Endothelial cell of umbilical vein (primary cell): ENCODE measurements at regions not wholly inside any gene's neighbourhood (a gene's known extent, or its start where the extent isn't known, plus 50 kb on each side); places are given as distances from the start of the nearest gene placed in this dataset.

ENCODE experiments used
- BruUV-seq: library from RNA; stranded (reverse); fragments of 400-500 nt; replicated peaks from 2 replicates; lab custom pipeline; 2021; lab: Mats Ljungman, UMichigan
- CTCF ChIA-PET: fragments of 300-600, 350-600 bp; sonication (Branson Sonifier 250); formaldehyde crosslinking; loops from one replicate; lab custom pipeline; 2021; ENCODE audit warnings: antibody characterized with exemption, inconsistent platforms; lab: Charles Lee
- POLR2A ChIA-PET: fragments of 300-600, 350-600 bp; sonication (Branson Sonifier 250); formaldehyde crosslinking; loops from one replicate; lab custom pipeline; 2021; ENCODE audit warnings: antibody characterized with exemption, inconsistent platforms; lab: Charles Lee
- DNase-seq: peaks from one replicate; pipeline ENCODE4 v3.0.0-alpha.2; 2011; ENCODE audit warnings: low read depth, low spot score
- FAIRE-seq: peaks from 2 replicates; lab custom pipeline; 2011; peaks lifted over from hg19 to GRCh38; lab: Jason Lieb, UNC
- H2AFZ ChIP-seq: 2 replicates; pipeline ENCODE4 v1.6.0; 2012; ENCODE audit warnings: low read depth, low read length, control low read depth, inconsistent platforms
- H3K27ac ChIP-seq: 2 replicates; pipeline ENCODE4 v1.5.1; 2011; ENCODE audit warnings: low read depth, mild to moderate bottlenecking, control low read depth, low read length, moderate library complexity; ENCODE audit not compliant: insufficient read depth
- H3K27me3 ChIP-seq, 2 experiments: 2 replicates each; pipeline versions ENCODE4 v1.6.0 to v1.6.1; 2011; ENCODE audit warnings: low read length in 2 of 2, mixed read lengths in 1 of 2; ENCODE audit not compliant: control insufficient read depth in 2 of 2, insufficient read depth in 2 of 2
- H3K36me3 ChIP-seq, 2 experiments: 2 replicates in 1 of 2; 3 replicates in 1 of 2; pipeline ENCODE4 v1.5.1; 2011; ENCODE audit warnings: low read length in 2 of 2, mild to moderate bottlenecking in 1 of 2, moderate library complexity in 1 of 2; ENCODE audit not compliant: control insufficient read depth in 2 of 2, insufficient read depth in 2 of 2; ENCODE audit errors: extremely low read depth in 1 of 2
- H3K4me1 ChIP-seq: 3 replicates; pipeline ENCODE4 v1.5.1; 2011; ENCODE audit warnings: mild to moderate bottlenecking, low read length; ENCODE audit not compliant: control insufficient read depth, insufficient read depth; ENCODE audit errors: extremely low read depth
- H3K4me2 ChIP-seq: 2 replicates; pipeline ENCODE4 v1.6.1; 2011; ENCODE audit warnings: low read length, control low read depth, mixed read lengths; ENCODE audit not compliant: insufficient read depth
- H3K4me3 ChIP-seq, 3 experiments: fragments of 200-600 bp in 1 of 3; sonication (generic), shearing (Covaris generic) in 1 of 3; replicated peaks in 1 of 3; 2 replicates each; pipeline ENCODE4 v1.5.1; 2011 to 2016; ENCODE audit warnings: control low read depth in 3 of 3, low read length in 3 of 3, mild to moderate bottlenecking in 2 of 3, inconsistent platforms in 1 of 3, low read depth in 1 of 3, moderate library complexity in 1 of 3; ENCODE audit not compliant: insufficient read depth in 1 of 3
- H3K79me2 ChIP-seq: 2 replicates; pipeline ENCODE4 v1.6.0; 2012; ENCODE audit warnings: low read length, inconsistent platforms; ENCODE audit not compliant: control insufficient read depth, insufficient read depth
- H3K9ac ChIP-seq: replicated peaks from 2 replicates; pipeline ENCODE3; 2011; ENCODE audit warnings: low read length, control low read depth; ENCODE audit not compliant: insufficient read depth; ENCODE audit errors: extremely low read depth
- H3K9me1 ChIP-seq: replicated peaks from 3 replicates; pipeline ENCODE4 v1.6.0; 2011; ENCODE audit warnings: mild to moderate bottlenecking, low read length; ENCODE audit not compliant: control insufficient read depth, insufficient read depth; ENCODE audit errors: extremely low read depth
- H3K9me3 ChIP-seq: replicated peaks from 2 replicates; pipeline ENCODE4 v1.5.1; 2012; ENCODE audit warnings: low read length, inconsistent platforms; ENCODE audit not compliant: control insufficient read depth, insufficient read depth
- H4K20me1 ChIP-seq: replicated peaks from 2 replicates; pipeline ENCODE3; 2011; ENCODE audit warnings: mild to moderate bottlenecking, low read length; ENCODE audit not compliant: control insufficient read depth, insufficient read depth; ENCODE audit errors: extremely low read depth
- EZH2 ChIP-seq: IDR thresholded peaks from 2 replicates; pipeline ENCODE4 v1.6.1; 2012; ENCODE audit warnings: borderline replicate concordance, low read depth, mild to moderate bottlenecking, moderate library complexity, low read length, inconsistent platforms; ENCODE audit not compliant: severe bottlenecking
- FOS ChIP-seq: IDR thresholded peaks from 2 replicates; pipeline ENCODE4 v1.6.1; 2011; ENCODE audit warnings: mild to moderate bottlenecking, low read length, moderate library complexity, borderline replicate concordance; ENCODE audit not compliant: insufficient read depth
- GATA2 ChIP-seq: IDR thresholded peaks from 2 replicates; pipeline ENCODE4 v1.7.0; 2011; ENCODE audit warnings: low read depth, mild to moderate bottlenecking, moderate library complexity, mixed read lengths, low read length; ENCODE audit not compliant: insufficient read length, insufficient read depth
- JUN ChIP-seq: IDR thresholded peaks from 2 replicates; pipeline ENCODE4 v1.6.1; 2011; ENCODE audit warnings: borderline replicate concordance, low read depth; ENCODE audit not compliant: insufficient read length, insufficient read depth
- MYC ChIP-seq: IDR thresholded peaks from one replicate; pipeline ENCODE4 v1.6.1; 2011; ENCODE audit warnings: mild to moderate bottlenecking, low read depth, low read length
- POLR2A ChIP-seq: IDR thresholded peaks from 2 replicates; pipeline ENCODE4 v1.6.1; 2012; ENCODE audit warnings: low read depth, mild to moderate bottlenecking, control low read depth, low read length
- POLR2AphosphoS5 ChIP-seq: IDR thresholded peaks from 2 replicates; pipeline ENCODE4 v1.6.1; 2012; ENCODE audit warnings: low read depth, mild to moderate bottlenecking, control low read depth, low read length, moderate library complexity; ENCODE audit not compliant: insufficient read depth
- dilution Hi-C: fragments of 300-500 bp; cut with MboI; formaldehyde crosslinking; loops from one replicate; pipeline ENCODE4 v1.15.0; 2019; ENCODE audit warnings: low sequenced_read_pairs; ENCODE audit not compliant: extremely low pct_ligation_motif_present
- intact Hi-C: fragments of 100-400 bp; cut with micrococcal nuclease; formaldehyde crosslinking; loops from one replicate; pipeline ENCODE4 v1.10.0; 2022
- TF ChIP-seq, protein P1 (sequence below): IDR thresholded peaks from 2 replicates; pipeline ENCODE4 v1.6.1; 2011; ENCODE audit not compliant: insufficient read depth, insufficient read length
- TF ChIP-seq, protein P2 (sequence below), 2 donors: IDR thresholded peaks; 1 replicate in 1 of 2; 2 replicates in 1 of 2; pipeline ENCODE4 v1.5.1; 2011; ENCODE audit warnings: low read length in 2 of 2, mild to moderate bottlenecking in 2 of 2, moderate library complexity in 2 of 2, control low read depth in 1 of 2, inconsistent platforms in 1 of 2, low read depth in 1 of 2; ENCODE audit not compliant: insufficient read depth in 1 of 2; ENCODE audit errors: extremely low read depth in 1 of 2

DNA sequence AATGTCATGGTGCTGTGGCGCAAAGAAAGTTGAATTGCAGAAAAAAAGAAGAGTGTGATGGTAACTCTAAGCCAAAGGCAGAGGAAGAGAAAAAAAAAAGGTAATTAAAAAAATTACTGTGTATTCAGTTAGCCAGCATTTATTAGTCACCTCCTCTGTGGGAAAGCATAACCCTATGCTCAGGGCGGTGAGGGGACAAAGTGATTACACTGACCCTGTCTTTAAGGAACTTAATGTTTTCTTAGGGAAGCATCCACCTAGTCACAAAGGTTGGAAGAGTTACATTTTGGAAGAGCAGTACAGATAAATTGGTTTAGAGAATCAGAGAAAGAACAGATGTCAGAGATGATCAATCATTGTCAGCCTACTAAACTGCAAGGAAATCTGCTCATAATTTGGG lies 410.3 kb downstream of the CDH11 start:
- dilution Hi-C loops (no loop called here), intact Hi-C loops (no loop called here)
- Histone ChIP-seq H3K36me3 (no peaks in the 10 kb centered on the region), H3K9me1 (no peaks in the 10 kb centered on the region), H4K20me1 (no peaks in the 10 kb centered on the region), H2AFZ (no peak overlapping the region), H3K27me3 (no peaks in the 10 kb centered on the region), H3K27ac (no peak overlapping the region), H3K4me2 (no peak overlapping the region), H3K9ac (no peak overlapping the region), H3K9me3 (no peaks in the 10 kb centered on the region), H3K4me1 (no peaks in the 10 kb centered on the region), H3K79me2 (no peaks in the 10 kb centered on the region), H3K4me3 (no peak overlapping the region)
- TF ChIP-seq GATA2 (no peak), MYC (no peak), FOS (no peak), JUN (no peak), POLR2AphosphoS5 (no peak), EZH2 (no peak), POLR2A (no peak)
- TF ChIP-seq, protein P1, sequence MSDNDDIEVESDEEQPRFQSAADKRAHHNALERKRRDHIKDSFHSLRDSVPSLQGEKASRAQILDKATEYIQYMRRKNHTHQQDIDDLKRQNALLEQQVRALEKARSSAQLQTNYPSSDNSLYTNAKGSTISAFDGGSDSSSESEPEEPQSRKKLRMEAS, result no peak
- TF ChIP-seq, protein P2, sequence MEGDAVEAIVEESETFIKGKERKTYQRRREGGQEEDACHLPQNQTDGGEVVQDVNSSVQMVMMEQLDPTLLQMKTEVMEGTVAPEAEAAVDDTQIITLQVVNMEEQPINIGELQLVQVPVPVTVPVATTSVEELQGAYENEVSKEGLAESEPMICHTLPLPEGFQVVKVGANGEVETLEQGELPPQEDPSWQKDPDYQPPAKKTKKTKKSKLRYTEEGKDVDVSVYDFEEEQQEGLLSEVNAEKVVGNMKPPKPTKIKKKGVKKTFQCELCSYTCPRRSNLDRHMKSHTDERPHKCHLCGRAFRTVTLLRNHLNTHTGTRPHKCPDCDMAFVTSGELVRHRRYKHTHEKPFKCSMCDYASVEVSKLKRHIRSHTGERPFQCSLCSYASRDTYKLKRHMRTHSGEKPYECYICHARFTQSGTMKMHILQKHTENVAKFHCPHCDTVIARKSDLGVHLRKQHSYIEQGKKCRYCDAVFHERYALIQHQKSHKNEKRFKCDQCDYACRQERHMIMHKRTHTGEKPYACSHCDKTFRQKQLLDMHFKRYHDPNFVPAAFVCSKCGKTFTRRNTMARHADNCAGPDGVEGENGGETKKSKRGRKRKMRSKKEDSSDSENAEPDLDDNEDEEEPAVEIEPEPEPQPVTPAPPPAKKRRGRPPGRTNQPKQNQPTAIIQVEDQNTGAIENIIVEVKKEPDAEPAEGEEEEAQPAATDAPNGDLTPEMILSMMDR (IDR thresholded peaks at IDR 0.05; ENCODE audit: extremely low read depth in 1 of 2, insufficient read depth in 1 of 2, low read depth in 1 of 2, low read length in 2 of 2), result no peak
- no peak for DNase-seq
- POLR2A ChIA-PET, result no interaction called here
- no peak for FAIRE-seq
- no TSS peak for BruUV-seq
- CTCF ChIA-PET, result no interaction called here
